Renal cortical epithelial cell (primary cell): ENCODE measurements at regions not wholly inside any gene's neighbourhood (a gene's known extent, or its start where the extent isn't known, plus 50 kb on each side); places are given as distances from the start of the nearest gene placed in this dataset.

Experiments used
- DNase-seq: peaks from one replicate; pipeline ENCODE4 v3.0.0-alpha.2; 2011; ENCODE audit warnings: low read depth

DNA sequence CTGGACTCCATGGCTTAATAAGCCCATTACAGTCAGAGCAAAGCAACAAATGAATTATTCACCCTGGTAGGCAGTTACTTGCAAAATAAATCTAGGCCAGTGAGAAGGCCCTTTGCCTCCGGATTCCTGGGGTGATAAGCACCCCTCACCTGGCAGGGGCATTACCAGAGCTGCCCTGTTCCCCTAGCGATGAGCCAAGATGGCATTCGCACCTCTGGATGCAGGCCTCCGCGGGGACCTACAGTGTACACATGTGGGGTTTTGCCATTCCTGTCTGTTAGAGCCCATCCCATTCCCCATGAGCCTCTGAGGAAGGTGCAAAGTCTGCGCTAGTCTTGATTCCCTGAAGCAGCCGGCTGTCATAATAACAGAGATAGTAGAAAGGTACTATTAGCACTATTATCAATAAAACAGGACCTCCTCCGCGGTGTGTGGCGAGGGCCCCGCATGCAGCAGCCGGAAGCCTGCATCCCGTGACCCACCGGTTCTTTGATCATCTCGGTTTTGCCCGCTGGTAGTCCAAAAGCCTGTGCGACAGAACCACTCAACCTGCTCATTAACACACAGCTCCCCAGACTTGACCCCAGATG, 344.3 kb downstream of the BRD1 start:
- DNase-seq = no peak

DNA sequence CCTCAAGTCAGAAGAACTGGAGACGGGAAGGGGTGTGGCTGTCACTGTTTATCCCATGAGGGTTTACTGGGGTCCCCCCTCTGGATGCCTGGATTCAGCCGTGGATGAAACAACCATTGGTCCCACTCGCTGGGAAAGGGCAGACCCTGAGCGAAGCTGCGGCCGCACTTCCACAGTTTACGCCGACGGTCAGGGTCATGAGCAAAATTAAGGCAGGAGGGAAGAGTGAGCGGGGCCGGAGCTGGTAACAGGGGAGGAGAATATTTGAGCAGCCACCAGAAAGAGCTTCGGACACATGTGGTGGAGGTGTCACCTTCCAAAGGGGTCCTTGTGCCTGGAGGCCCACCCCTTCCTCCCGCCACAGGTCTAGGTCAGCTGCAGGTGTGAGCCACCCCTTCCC, 344.9 kb downstream of the BRD1 start:
- DNase-seq = no peak

GRCh38 chr22:49481659-49482399, 345.8 kb downstream of the BRD1 start:
- no peak for DNase-seq

GRCh38 chr22:49480896-49481658, 346.6 kb downstream of the BRD1 start:
- DNase-seq = no peak

- DNase-seq = no peak
These were observed 347.3 kb downstream of the BRD1 start for GRCh38 chr22:49480331-49480730.

DNA sequence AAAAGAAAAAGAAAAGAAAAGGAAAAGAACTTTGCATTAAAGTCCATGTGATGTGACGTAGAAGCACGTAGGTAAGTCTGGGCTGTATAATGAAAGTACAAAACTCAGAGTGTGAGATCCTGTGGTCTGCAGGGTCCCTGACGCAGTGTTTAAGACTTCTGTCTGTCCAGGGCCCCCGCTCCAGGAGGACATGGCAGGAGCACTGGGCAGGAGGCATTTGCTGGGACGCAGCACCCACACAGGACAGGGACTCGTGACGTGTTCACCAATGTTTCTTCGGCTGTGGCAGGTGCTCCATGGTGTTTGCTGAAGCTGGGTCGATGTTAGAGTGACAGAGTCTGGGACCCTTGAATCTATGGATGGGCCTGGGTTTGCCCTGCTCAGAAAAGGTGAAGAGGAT, 348.1 kb downstream of the BRD1 start:
- no peak for DNase-seq

GRCh38 chr22:49476800-49477400, 350.8 kb downstream of the BRD1 start:
- no peak for DNase-seq

DNA sequence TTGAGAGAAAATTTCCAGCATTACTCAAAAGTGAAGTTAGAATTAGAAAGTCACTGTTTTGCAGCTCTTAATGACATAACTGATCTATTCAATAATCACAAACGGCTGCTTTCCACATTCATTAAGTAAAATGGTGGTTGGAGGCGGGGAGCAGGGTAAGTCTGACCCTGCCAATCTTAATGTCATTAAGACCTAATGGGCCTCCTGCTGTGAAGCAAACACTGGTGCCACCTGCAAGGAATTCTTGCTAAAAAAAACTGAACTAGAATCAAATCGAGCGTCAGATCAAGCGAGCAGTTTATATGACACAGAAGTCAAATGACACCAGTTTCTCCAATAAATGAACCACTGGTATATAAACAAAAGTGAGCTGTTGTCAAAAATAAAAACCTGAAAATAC, 351.5 kb downstream of the BRD1 start:
- no peak for DNase-seq

DNA sequence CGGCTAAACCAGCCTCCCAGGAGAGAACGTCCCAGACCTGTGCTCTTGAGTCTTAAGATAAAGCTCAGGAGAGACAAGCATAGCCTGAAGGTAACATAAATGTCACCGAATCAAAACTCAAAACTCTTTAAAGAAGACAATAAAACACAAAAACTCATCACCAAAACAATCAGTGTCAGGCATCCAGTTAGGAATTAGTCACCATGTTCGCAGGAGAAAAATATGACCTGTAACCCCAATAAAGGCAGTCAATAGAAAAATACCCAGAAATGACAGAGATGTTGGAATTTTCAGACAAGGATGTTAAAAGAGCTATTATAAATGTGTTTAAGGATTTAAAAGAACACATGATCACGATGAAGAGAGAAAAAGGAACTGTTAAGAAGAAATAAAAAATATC, 352.4 kb downstream of the BRD1 start:
- DNase-seq = no peak

DNA sequence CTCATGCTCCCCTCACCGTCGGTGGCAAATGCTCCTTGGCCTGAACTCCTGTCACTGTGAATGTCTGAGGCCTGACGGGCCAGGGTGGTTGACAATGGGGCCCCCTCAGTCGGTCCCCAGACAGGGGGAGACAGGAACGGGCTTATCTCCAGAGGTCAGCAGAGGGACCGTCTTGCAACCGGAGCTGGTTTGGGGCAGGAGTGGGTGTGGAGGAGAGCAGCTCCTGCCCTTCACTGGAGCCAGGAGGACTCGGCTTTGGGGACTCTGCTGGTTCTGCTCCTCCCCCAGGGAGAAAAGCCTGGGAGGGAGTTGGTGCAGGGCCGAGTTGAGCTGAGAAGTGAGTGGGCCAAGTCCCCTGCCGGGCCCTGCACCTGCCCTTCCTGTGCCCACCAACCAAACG, 354.4 kb downstream of the BRD1 start:
- no peak for DNase-seq

DNA sequence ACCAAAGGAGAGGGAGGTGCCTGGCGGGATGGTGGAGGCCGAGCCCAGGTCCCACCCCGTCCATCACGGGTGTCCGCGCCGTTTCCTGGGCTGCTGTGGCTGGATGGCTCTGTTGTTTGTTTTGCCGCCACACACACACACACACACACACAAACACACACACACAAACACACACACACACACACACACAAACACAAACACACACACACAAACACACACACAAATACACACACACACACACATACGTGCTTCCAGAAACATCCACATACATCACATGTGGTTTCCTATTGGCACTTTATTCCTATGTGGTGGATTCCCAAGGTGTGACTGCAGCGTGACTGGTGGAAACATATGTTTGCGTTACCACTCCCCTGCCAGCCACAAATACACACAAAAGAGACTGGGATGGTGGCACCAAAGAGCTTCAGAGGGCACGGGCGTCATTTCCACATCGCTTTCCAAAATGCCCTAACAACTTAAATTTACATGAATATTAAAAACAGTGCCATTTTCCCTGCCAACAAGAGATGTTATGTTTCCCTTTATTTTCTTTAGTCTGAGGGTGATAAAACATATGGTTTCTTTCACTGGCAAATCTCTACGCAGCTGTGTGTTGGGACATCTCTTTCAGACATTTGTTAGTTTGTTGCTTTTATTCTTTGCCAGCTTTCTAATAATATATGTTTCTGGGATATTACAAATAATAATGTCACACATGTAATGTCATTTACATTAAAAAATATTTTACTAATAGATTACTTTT, 356.8 kb downstream of the BRD1 start:
- DNase-seq = no peak

- DNase-seq = no peak
These were observed 357.6 kb downstream of the BRD1 start for GRCh38 chr22:49469896-49470740.

GRCh38 chr22:49468487-49469198, 359.0 kb downstream of the BRD1 start:
- no peak for DNase-seq

DNA sequence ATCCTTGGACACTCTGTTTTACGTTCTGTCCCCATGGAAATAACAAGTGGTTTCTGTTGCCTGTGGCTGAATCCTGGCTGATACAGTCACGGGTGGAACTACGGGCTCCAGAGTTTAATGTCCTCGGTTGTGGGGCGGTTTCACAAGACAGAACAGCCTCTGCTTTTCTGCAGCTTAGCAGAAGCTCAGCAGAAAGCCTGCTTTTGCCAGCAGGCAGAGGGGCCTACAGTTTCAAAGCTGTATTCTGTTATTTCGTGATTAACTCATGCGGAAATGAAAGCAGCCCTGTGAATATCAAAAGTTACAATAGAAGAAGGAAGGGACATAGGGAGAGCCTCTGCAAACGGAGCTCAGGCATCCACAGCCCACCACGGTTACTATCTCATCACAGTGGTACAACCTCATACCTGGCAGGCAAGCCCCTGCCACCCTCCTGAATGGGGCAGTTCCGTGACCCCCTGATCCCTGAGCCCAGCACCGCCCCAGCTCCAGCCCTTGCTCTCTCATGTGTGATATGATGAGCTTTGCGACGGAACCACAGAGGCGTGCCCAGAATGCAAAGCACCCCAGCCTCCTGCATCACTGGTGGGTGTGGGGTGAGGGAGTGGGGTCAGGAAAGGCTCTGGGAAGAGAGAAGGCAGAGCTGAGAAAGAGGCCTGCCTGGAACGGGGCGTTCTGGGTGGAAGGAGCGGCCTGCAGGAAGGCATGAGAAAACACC, 360.6 kb downstream of the BRD1 start:
- DNase-seq = no peak

DNA sequence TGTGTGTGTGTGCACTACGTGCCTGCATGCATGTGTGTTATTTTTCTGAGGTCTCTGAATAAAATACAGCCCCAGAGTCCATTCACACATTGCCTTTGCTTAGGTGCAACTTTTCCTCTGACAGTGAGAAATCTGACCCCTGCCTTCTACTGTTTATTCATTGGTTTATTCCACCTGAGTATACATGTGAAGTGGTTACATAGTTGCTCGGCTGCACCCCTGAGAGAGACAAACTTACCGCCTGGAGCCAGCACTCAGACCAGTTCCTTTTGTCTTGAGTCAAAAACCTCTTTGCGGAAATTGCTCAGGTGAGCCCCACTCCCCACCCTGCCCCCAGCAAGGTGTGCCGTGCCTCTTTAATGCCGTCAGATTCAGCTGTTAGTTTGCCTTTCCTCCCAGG, 363.6 kb downstream of the BRD1 start:
- no peak for DNase-seq

- DNase-seq = no peak
These were observed 364.9 kb downstream of the BRD1 start for GRCh38 chr22:49462795-49463194.

DNA sequence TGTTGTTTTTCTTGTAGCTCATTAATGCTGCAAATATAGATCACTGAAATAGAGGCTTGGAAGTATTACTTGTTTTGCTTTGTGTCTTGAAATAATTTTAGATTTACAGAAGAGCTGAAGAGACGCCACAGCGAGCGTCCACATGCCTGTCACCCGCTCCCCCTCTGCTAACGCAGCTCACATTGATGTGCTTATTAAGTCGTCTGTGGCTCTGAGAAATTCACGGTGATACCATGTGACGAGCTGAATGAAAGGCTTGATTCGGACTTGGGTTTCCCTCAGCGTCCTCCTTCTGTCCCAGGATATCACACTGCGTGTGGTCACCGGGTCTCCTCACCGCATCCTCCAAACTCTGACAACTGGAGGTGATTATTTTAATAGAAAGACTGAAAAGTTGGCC, 365.4 kb downstream of the BRD1 start:
- DNase-seq = no peak

DNA sequence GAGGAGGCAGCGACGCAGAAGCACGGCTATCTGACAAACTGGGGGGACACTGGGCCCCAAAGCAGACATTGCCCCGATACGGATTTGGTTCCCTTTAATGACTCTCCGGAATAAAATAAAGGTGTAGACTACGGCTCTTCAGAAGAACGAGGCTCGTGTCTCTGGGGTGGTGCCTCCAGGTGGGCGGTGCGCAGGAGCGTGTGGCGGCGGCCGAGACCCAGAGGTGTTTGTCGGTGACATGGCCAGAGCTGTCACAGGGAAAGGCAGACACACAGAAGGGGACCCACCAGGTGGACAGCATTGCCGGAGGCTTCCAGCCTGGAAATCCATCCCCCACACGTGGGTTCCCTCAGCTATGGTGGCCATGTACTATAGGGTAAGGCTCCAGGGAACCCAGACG, 366.0 kb downstream of the BRD1 start:
- DNase-seq = no peak

GRCh38 chr22:49460592-49461281, 366.9 kb downstream of the BRD1 start:
- DNase-seq = no peak
